Retinal pigment epithelial cell (primary cell): ENCODE measurements at regions not wholly inside any gene's neighbourhood (a gene's known extent, or its start where the extent isn't known, plus 50 kb on each side); places are given as distances from the start of the nearest gene placed in this dataset.

Experiments used
- DNase-seq: peaks from one replicate; pipeline ENCODE4 v3.0.0-alpha.2; 2010; ENCODE audit warnings: low read depth
- H3K4me3 ChIP-seq: 2 replicates; pipeline ENCODE4 v1.5.1; 2011; ENCODE audit warnings: mild to moderate bottlenecking, low read length, control low read depth, moderate library complexity
- TF ChIP-seq, protein P1 (sequence below): conservative IDR thresholded peaks from 2 replicates; pipeline ENCODE4 v1.5.1; 2011; ENCODE audit warnings: low read depth, low read length, control low read depth, inconsistent platforms

DNA sequence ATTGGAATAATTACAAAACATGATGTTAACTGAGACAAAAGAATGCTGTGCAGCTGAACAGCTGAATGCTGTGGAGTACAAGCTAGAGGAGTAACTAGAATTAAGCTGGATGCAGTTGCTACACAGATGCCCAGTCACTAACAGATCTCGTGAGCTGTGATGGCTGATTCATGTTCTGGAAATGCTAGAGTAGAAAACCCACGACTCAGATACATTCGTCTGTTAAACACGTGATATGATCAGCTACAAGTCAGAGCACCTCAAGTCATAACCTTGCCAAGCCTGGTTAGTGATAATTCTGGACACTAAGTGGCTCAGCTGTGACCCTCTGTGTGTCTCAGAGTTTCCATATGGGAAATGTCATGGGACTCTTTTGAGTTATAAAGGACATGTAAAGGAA, 89.7 kb upstream of the ESRRG start:
- no peak overlapping the region for H3K4me3 ChIP-seq
- DNase-seq = peak; percentile 84
- TF ChIP-seq, protein P1, sequence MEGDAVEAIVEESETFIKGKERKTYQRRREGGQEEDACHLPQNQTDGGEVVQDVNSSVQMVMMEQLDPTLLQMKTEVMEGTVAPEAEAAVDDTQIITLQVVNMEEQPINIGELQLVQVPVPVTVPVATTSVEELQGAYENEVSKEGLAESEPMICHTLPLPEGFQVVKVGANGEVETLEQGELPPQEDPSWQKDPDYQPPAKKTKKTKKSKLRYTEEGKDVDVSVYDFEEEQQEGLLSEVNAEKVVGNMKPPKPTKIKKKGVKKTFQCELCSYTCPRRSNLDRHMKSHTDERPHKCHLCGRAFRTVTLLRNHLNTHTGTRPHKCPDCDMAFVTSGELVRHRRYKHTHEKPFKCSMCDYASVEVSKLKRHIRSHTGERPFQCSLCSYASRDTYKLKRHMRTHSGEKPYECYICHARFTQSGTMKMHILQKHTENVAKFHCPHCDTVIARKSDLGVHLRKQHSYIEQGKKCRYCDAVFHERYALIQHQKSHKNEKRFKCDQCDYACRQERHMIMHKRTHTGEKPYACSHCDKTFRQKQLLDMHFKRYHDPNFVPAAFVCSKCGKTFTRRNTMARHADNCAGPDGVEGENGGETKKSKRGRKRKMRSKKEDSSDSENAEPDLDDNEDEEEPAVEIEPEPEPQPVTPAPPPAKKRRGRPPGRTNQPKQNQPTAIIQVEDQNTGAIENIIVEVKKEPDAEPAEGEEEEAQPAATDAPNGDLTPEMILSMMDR = no peak

DNA sequence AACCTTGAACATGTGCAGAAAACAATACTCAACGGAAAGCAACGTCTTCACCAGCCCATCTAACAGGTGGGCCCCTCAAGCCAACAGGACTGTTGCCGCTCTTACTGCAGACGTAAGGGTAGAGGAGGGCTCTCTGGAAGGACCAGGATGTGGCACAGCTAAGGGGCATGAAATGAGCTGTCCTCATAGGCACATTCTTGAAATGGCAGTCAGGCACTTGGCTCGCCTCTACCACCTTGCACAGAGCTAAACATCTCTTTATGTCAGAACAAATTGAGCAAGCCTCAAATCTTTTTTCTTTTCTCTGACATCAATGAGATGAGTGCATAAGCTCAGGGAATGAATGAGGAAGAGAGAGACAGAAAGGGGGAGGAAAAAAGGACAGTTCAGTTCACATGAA, 86.4 kb upstream of the ESRRG start:
- DNase-seq = no peak
- no peak overlapping the region for H3K4me3 ChIP-seq
- TF ChIP-seq, protein P1 = no peak

DNA sequence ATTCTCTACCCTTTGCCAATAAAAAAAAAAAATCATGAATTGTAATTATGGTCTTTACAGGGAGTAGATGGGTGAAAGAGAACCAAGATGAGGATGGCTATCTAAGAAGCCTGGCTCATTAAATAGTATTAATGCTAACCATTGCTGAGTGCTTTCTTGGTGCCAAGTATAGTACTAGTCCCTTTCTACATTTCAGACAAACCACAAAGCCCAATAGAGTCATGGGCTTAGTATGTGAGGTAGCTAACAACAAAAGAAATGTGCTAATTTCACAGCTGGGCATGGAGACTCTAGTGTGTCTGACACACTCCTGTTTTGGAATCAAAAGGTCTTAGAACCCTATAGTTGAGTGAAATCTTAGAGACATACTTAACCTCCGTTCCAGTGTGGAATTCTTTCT, 84.5 kb upstream of the ESRRG start:
- TF ChIP-seq, protein P1 = no peak
- no peak for DNase-seq
- H3K4me3 ChIP-seq = no peak overlapping the region

DNA sequence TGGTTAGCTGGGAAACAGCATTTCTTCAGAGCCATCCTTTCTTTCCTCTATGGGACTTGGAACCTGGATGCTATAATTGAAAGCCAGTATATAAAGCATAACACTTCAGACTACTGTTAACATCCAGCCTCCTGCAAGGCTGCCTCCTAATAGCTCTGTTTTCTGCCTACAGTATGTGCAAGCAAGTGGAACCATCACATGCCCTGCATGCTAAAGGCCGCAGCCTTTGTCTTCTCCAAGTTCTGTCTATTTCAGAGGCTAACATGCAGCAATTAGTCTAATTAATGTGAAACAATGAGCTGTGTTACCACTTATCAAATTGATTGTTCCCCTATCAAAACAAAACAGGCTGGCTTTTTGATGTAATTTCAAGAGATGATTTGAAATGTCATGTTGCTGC, 82.7 kb upstream of the ESRRG start:
- no peak for DNase-seq
- TF ChIP-seq, protein P1 = no peak
- H3K4me3 ChIP-seq = no peak overlapping the region

DNA sequence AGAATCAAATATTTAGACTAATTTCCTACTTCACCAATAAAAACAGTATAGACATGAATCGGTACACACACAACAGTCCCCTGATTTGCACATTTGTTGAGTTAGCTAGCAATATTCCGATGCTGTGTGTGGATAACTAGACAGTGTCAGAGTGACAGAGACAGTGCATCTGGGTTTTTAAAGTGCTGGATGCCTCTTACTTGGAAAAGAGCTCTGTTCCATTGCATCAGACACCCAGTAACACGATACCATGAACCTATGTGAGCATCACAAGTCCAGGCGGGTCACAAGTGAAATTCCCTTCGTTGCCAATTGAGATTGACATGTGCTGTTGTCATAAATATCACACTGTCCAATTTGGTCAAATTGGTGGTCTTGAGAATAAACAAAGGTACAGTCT, 82.0 kb upstream of the ESRRG start:
- DNase-seq = no peak
- H3K4me3 ChIP-seq = no peak overlapping the region
- TF ChIP-seq, protein P1 = no peak

DNA sequence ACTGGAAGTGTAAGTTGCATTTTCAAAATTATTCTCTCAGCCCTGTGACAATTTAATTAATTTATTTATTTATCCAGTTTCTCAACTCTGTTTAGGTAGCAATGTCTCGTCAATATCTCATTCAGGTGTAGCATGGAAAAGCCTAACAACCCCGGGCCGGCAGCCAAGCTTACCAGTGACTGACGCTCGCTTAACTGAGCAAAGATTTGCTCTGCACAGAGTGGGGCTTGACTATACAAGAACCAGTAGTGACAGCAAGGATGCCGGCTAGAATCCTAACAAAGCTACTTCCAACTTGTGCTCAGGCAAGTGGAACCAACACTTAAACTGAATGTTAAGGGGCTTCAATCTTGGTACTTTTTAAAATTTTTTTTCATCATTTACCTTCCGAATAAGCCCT, 80.9 kb upstream of the ESRRG start:
- TF ChIP-seq, protein P1 = no peak
- DNase-seq = no peak
- H3K4me3 ChIP-seq = no peak overlapping the region

DNA sequence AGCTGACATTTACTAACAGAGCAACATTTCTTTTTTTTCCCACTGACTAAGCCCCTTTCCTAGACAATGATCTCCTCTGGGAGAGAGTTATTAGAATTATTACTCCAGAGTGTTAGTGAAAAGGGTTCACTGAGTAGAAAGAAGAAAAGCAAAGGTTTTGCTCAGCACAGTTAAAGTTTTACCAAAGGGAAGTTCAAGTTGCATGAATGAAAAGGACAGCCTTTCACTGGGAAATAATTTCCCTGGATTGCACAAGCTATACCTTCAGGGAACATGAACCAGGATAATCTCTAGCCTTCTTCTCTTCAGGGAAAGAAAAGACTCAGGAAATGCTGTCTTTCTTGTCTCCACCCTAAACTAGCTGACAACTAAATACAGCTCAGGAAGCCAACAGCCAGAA, 71.4 kb upstream of the ESRRG start:
- DNase-seq = no peak
- TF ChIP-seq, protein P1 = no peak
- H3K4me3 ChIP-seq = no peak overlapping the region
